Kidney (tissue), 13 donors: ENCODE measurements at regions not wholly inside any gene's neighbourhood (a gene's known extent, or its start where the extent isn't known, plus 50 kb on each side); places are given as distances from the start of the nearest gene placed in this dataset.

Experiments used
- DNase-seq, 5 donors: peaks; one replicate each; pipeline ENCODE4 v3.0.0-alpha.2; 2013 to 2020
- FAIRE-seq: peaks from 2 replicates; lab custom pipeline; 2012; peaks lifted over from hg19 to GRCh38; lab: Jason Lieb, UNC
- H3K27ac ChIP-seq, 2 donors: one replicate each; pipeline ENCODE4 v1.7.0; 2013; ENCODE audit warnings: low read depth in 2 of 2, low read length in 2 of 2, inconsistent platforms in 1 of 2
- H3K27me3 ChIP-seq: one replicate; pipeline ENCODE4 v1.7.1; 2013; ENCODE audit warnings: low read length, inconsistent platforms; ENCODE audit not compliant: control insufficient read depth, insufficient read depth
- H3K36me3 ChIP-seq, 3 donors: one replicate each; pipeline versions ENCODE4 v1.7.0 to v1.7.1; 2013; ENCODE audit warnings: low read length in 3 of 3, control low read depth in 1 of 3, inconsistent platforms in 1 of 3; ENCODE audit not compliant: insufficient read depth in 3 of 3, control insufficient read depth in 2 of 3
- H3K4me1 ChIP-seq, 3 donors: one replicate each; pipeline versions ENCODE4 v1.7.0 to v1.7.1; 2013; ENCODE audit warnings: low read length in 3 of 3, inconsistent platforms in 1 of 3, low read depth in 1 of 3; ENCODE audit not compliant: control insufficient read depth in 2 of 3, insufficient read depth in 2 of 3
- H3K4me3 ChIP-seq, 3 donors: one replicate each; pipeline versions ENCODE4 v1.7.0 to v1.8.1; 2013; ENCODE audit warnings: low read length in 3 of 3, control low read depth in 1 of 3, inconsistent platforms in 1 of 3
- H3K9ac ChIP-seq, 3 donors: one replicate each; pipeline versions ENCODE4 v1.7.0 to v1.7.1; 2013; ENCODE audit warnings: low read length in 3 of 3, control low read depth in 1 of 3, inconsistent platforms in 1 of 3
- H3K9me3 ChIP-seq, 3 donors: one replicate each; pipeline versions ENCODE4 v1.7.0 to v1.7.1; 2013; ENCODE audit warnings: low read length in 3 of 3, control low read depth in 1 of 3, inconsistent platforms in 1 of 3; ENCODE audit not compliant: control insufficient read depth in 2 of 3, insufficient read depth in 1 of 3
- CTCF ChIP-seq: IDR thresholded peaks from 3 replicates; pipeline ENCODE4 v1.5.1; 2012; ENCODE audit warnings: mild to moderate bottlenecking, moderate library complexity, borderline replicate concordance; ENCODE audit not compliant: insufficient read depth; ENCODE audit errors: extremely low read depth
- intact Hi-C: fragments of 100-400 bp; cut with DNase I; formaldehyde crosslinking; loops from one replicate; pipeline ENCODE4 v1.11.1; 2022
- donor health status: control.
- donor health status: control.
- donor health status: control.
- donor health status: control.
- donor health status: control.
- donor health status: DM: yes; HTN: yes; CAD: no.
- donor health status: Normal renal cell carcinoma (clear cell type).

GRCh38 chr3:80366808-80367548 lies 599.2 kb upstream of the ROBO1 start:
- Histone ChIP-seq H3K9ac (no peak overlapping the region), H3K27me3 (no peaks in the 10 kb centered on the region), H3K27ac (no peak overlapping the region), H3K4me3 (no peak overlapping the region), H3K36me3 (no peaks in the 10 kb centered on the region), H3K9me3 (no peaks in the 10 kb centered on the region), H3K4me1 (no peaks in the 10 kb centered on the region)
- no peak for TF ChIP-seq CTCF
- FAIRE-seq, result no peak
- intact Hi-C loops, result no loop called here
- DNase-seq, result no peak

GRCh38 chr3:80357761-80358160 lies 590.0 kb upstream of the ROBO1 start:
- TF ChIP-seq CTCF, result no peak
- no peak for FAIRE-seq
- no peak overlapping the region for H3K9ac ChIP-seq
- no peaks in the 10 kb centered on the region for H3K4me1 ChIP-seq
- no peak overlapping the region for H3K27ac ChIP-seq
- no peaks in the 10 kb centered on the region for H3K27me3 ChIP-seq
- no peaks in the 10 kb centered on the region for H3K36me3 ChIP-seq
- H3K4me3 ChIP-seq, result no peak overlapping the region
- intact Hi-C loops, result no loop called here
- H3K9me3 ChIP-seq, result no peaks in the 10 kb centered on the region
- no peak for DNase-seq

- Histone ChIP-seq H3K4me1 (no peaks in the 10 kb centered on the region), H3K4me3 (no peak overlapping the region), H3K9ac (no peak overlapping the region), H3K36me3 (no peaks in the 10 kb centered on the region), H3K9me3 (no peaks in the 10 kb centered on the region), H3K27me3 (no peaks in the 10 kb centered on the region), H3K27ac (no peak overlapping the region)
- intact Hi-C loops, result no loop called here
- TF ChIP-seq CTCF, result no peak
- DNase-seq (no peak), FAIRE-seq (no peak)
These were observed 587.3 kb upstream of the ROBO1 start for GRCh38 chr3:80355144-80355543.

- FAIRE-seq, result no peak
- Histone ChIP-seq H3K4me3 (no peak overlapping the region), H3K4me1 (no peaks in the 10 kb centered on the region), H3K9me3 (no peaks in the 10 kb centered on the region), H3K36me3 (no peaks in the 10 kb centered on the region), H3K27me3 (no peaks in the 10 kb centered on the region), H3K27ac (no peak overlapping the region), H3K9ac (no peak overlapping the region)
- TF ChIP-seq CTCF, result no peak
- intact Hi-C loops, result no loop called here
- DNase-seq, result no peak
These were observed 583.4 kb upstream of the ROBO1 start for GRCh38 chr3:80351201-80351600.
